ENCODE measurements at regions not wholly inside any gene's neighbourhood (a gene's known extent, or its start where the extent isn't known, plus 50 kb on each side); places are given as distances from the start of the nearest gene placed in this dataset.

GRCh38 chr1:181345146-181345545 lies 138.2 kb upstream of the CACNA1E start:
- no peak for TF ChIP-seq CTCF (IDR thresholded peaks at IDR 0.05)
- Histone ChIP-seq H3K4me3 (ENCODE audit: low read depth in 1 of 2, low read length in 1 of 2) (no peak overlapping the region), H3K27ac (no peak overlapping the region), H3K36me3 (no peaks in the 10 kb centered on the region), H3K27me3 (peaks cover 9% of the 10 kb centered on the region), H3K9me3 (no peaks in the 10 kb centered on the region), H3K4me1 (ENCODE audit: control insufficient read depth in 1 of 2, insufficient read depth in 1 of 2, low read depth in 1 of 2, low read length in 1 of 2) (no peaks in the 10 kb centered on the region)

GRCh38 chr1:181347495-181348390 lies 135.6 kb upstream of the CACNA1E start:
- Histone ChIP-seq H3K9me3 (no peaks in the 10 kb centered on the region), H3K4me1 (ENCODE audit: control insufficient read depth in 1 of 2, insufficient read depth in 1 of 2, low read depth in 1 of 2, low read length in 1 of 2) (no peaks in the 10 kb centered on the region), H3K36me3 (no peaks in the 10 kb centered on the region), H3K27ac (no peak overlapping the region), H3K27me3 (no peaks in the 10 kb centered on the region), H3K4me3 (ENCODE audit: low read depth in 1 of 2, low read length in 1 of 2) (no peak overlapping the region)
- no peak for TF ChIP-seq CTCF (IDR thresholded peaks at IDR 0.05)

GRCh38 chr1:181349512-181349911 lies 133.8 kb upstream of the CACNA1E start:
- H3K9me3 ChIP-seq = no peaks in the 10 kb centered on the region
- H3K36me3 ChIP-seq = no peaks in the 10 kb centered on the region
- H3K27ac ChIP-seq = no peak overlapping the region
- no peaks in the 10 kb centered on the region for H3K4me1 ChIP-seq (ENCODE audit: control insufficient read depth in 1 of 2, insufficient read depth in 1 of 2, low read depth in 1 of 2, low read length in 1 of 2)
- TF ChIP-seq CTCF (IDR thresholded peaks at IDR 0.05) = no peak
- no peaks in the 10 kb centered on the region for H3K27me3 ChIP-seq
- H3K4me3 ChIP-seq (ENCODE audit: low read depth in 1 of 2, low read length in 1 of 2) = no peak overlapping the region

- no peaks in the 10 kb centered on the region for H3K36me3 ChIP-seq
- no peak overlapping the region for H3K4me3 ChIP-seq (ENCODE audit: low read depth in 1 of 2, low read length in 1 of 2)
- no peak for TF ChIP-seq CTCF (IDR thresholded peaks at IDR 0.05)
- H3K4me1 ChIP-seq (ENCODE audit: control insufficient read depth in 1 of 2, insufficient read depth in 1 of 2, low read depth in 1 of 2, low read length in 1 of 2) = no peaks in the 10 kb centered on the region
- H3K27me3 ChIP-seq = no peaks in the 10 kb centered on the region
- H3K9me3 ChIP-seq = no peaks in the 10 kb centered on the region
- no peak overlapping the region for H3K27ac ChIP-seq
These were observed 133.2 kb upstream of the CACNA1E start for GRCh38 chr1:181350131-181350530.

- no peak for TF ChIP-seq CTCF (IDR thresholded peaks at IDR 0.05)
- Histone ChIP-seq H3K27ac (no peak overlapping the region), H3K4me3 (ENCODE audit: low read depth in 1 of 2, low read length in 1 of 2) (no peak overlapping the region), H3K36me3 (no peaks in the 10 kb centered on the region), H3K4me1 (ENCODE audit: control insufficient read depth in 1 of 2, insufficient read depth in 1 of 2, low read depth in 1 of 2, low read length in 1 of 2) (no peaks in the 10 kb centered on the region), H3K9me3 (no peaks in the 10 kb centered on the region), H3K27me3 (peaks cover 1% of the 10 kb centered on the region)
These were observed 131.6 kb upstream of the CACNA1E start for GRCh38 chr1:181351740-181352139.
